ENCODE measurements at regions not wholly inside any gene's neighbourhood (a gene's known extent, or its start where the extent isn't known, plus 50 kb on each side); places are given as distances from the start of the nearest gene placed in this dataset.
"Not testable (repeated sequence)": the region's sequence is repeated elsewhere in the genome, so short reads cannot be mapped to it uniquely, and the experiment has no call there.

DNA sequence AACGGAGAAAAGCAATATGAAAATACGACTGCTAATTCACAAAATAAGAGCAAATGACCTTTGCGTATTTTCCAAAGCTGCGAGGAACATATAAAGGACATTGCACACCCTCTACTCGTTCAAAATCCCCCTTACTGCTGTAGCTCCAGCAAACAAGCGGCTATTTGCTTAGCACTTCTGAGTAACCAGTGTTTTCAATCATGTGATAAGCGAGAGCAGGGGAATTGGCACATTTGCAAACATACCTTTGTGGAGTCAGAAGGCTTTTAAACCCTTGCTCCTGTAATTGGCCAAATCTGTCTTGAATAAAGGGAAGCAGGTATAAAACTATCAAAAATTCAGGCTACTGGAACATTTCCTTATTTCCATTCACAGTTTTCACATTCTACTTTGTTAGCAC lies 610.2 kb downstream of the UBE2NL start:
- no peak overlapping the region for H3K4me3 ChIP-seq (ENCODE audit: low read length)
- DNase-seq (ENCODE audit: low read depth, low spot score): no peak

DNA sequence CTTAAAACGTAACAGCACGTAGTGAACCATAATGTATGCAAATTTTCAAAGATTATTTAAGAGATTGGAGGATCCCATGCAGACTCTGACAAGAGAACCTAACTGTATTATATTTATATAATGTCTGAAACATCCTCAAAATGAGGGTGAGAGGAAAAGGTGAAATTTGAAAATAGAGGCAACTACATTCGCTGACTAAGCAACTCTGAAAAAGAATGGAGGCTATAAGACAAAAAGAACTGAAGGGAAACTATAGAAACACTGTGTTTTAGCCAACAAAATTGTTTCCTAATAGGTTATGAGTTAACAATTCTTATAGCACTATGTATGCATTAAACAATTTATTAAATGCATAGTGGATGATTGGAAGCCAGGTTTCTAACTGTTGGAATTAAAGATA lies 648.0 kb downstream of the UBE2NL start:
- H3K4me3 ChIP-seq (ENCODE audit: low read length): no peak overlapping the region
- DNase-seq (ENCODE audit: low read depth, low spot score): no peak

GRCh38 chrX:144566592-144566991 lies 680.7 kb upstream of the SPANXN1 start:
- no peak overlapping the region for H3K4me3 ChIP-seq (ENCODE audit: low read length)
- no peak for DNase-seq (ENCODE audit: low read depth, low spot score)

DNA sequence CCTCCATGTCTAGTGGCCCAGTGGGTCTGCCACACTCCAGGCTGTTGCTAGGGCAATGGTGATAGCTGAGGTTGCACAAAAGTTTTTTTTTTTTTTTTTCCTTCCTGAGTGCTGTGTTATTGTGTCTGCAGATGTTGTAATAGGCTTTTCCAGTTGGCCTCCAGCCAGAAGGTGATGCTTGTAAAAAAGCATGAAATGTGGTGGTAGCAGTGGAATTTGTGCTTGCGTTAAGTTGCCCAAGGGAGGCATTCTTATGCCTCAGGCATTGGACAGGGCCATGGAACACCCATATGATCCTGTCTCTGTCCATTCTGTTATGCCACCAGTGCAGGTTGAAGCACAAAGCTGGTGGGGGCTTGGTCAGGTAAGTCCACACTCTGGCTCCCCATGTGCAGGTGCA lies 660.5 kb upstream of the SPANXN1 start:
- DNase-seq (ENCODE audit: low read depth, low spot score): no peak
- no peak overlapping the region for H3K4me3 ChIP-seq (ENCODE audit: low read length)

- DNase-seq (ENCODE audit: low read depth, low spot score): no peak
Measured at GRCh38 chrX:144592036-144592435, 655.3 kb upstream of the SPANXN1 start.

GRCh38 chrX:144601010-144601409 lies 646.3 kb upstream of the SPANXN1 start:
- no peak overlapping the region for H3K4me3 ChIP-seq (ENCODE audit: low read length)
- no peak for DNase-seq (ENCODE audit: low read depth, low spot score)

More at GRCh38 chrX:144592036-144592435, 655.3 kb upstream of the SPANXN1 start:
- H3K4me3 ChIP-seq (ENCODE audit: low read length): no peak overlapping the region

GRCh38 chrX:144612076-144612475 lies 635.2 kb upstream of the SPANXN1 start:
- no peak overlapping the region for H3K4me3 ChIP-seq (ENCODE audit: low read length)
- DNase-seq (ENCODE audit: low read depth, low spot score): no peak

DNA sequence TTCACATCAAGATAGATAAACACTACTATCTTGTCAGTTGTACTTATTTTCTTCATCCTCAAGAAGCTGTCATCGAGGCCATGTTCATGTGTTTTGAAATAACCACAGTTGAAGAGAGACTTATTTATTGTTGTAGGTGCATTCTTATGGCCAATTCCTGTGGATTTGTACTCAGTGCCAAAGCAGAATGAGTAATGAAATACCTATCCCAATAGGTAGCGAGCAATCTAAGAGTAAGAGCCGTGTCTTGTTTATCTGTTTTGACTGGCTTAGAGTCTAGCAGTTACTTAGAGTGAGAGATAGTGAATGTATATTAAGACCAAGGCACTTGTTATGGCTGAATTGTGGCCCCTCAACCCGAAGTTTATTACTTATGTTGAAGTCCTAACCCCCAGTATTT lies 631.0 kb upstream of the SPANXN1 start:
- H3K4me3 ChIP-seq (ENCODE audit: low read length): no peak overlapping the region
- DNase-seq (ENCODE audit: low read depth, low spot score): no peak

GRCh38 chrX:144627947-144628346 lies 619.4 kb upstream of the SPANXN1 start:
- DNase-seq (ENCODE audit: low read depth, low spot score): no peak
- H3K4me3 ChIP-seq (ENCODE audit: low read length): no peak overlapping the region

GRCh38 chrX:144634451-144634850 lies 612.9 kb upstream of the SPANXN1 start:
- not testable (repeated sequence) for H3K4me3 ChIP-seq (ENCODE audit: low read length); DNase-seq (ENCODE audit: low read depth, low spot score)

DNA sequence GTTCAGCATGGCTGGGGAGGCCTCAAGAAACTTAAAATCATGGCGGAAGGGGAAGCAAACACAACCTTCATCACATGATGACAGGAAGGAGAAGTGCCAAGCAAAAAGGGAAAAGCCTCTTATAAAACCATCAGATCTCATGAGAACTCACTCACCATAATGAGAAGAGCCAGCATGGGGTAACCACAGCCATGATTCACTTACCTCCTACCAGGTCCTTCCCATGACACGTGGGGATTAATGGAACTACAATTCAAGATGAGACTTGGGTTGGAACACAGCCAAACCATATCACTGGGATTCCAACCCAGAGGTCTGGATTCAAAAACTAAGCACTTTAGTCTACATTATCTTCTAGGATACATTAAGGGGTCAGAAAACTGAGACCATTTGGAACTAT lies 609.6 kb upstream of the SPANXN1 start:
- no peak for DNase-seq (ENCODE audit: low read depth, low spot score)
- no peak overlapping the region for H3K4me3 ChIP-seq (ENCODE audit: low read length)

DNA sequence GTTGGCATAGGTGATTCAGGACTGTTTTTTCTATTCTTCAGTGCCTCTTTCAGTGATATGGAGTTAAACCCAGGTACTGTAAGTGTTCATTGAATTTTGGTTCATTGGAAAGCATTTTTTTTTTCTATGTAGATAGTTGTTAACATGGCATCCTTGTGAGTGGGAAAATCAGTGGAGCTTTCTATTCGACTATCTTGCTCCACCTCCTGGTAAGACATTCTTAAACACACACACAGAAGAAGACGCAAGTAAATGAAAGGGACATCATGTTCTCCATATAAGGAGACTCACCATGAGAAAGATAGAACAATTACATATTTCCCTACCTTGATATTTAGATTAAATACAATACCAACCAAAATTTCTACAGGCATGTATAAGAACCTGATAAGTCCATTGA lies 598.5 kb upstream of the SPANXN1 start:
- H3K4me3 ChIP-seq (ENCODE audit: low read length): no peak overlapping the region
- no peak for DNase-seq (ENCODE audit: low read depth, low spot score)

- H3K4me3 ChIP-seq (ENCODE audit: low read length): no peak overlapping the region
- no peak for DNase-seq (ENCODE audit: low read depth, low spot score)
Measured at GRCh38 chrX:144681501-144681900, 565.8 kb upstream of the SPANXN1 start.

DNA sequence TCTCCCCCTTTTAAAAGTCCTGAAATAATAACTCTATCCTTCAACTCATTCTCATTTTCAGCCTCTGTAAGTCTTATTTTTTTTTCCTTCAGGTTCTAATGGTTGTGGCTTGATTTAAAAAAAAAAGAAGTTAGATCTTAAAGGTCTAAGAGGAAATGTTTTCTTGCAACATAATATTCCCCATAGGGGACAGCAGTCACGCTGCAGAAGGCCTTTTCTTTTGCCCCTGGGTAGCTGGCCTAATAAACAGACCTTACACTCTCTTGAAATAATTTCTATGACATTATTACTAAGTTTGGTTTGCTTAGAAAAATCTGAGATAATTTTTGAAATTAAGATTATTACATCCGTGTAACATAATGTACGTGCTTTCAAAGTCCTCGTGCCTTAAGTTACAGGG lies 564.1 kb upstream of the SPANXN1 start:
- no peak for DNase-seq (ENCODE audit: low read depth, low spot score)
- H3K4me3 ChIP-seq (ENCODE audit: low read length): no peak overlapping the region

DNA sequence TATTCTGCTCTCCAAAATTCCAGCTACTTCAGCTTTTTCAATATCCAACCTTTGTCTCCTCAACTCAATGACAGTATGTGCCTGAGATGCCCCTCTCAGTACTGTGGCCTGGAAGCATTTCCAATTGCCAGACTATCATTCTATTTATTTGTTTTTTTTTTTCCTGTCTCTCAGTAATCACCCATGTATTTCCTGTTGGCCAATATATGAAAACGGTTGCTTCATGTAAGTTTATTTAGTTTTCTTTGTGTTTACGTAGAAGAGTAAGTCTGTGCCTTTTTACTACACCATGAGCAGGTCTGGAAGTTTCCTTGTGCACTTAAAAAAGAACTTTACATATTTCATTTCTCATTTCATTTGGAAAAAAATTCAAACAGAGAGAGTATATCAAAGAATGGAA lies 537.5 kb upstream of the SPANXN1 start:
- no peak for DNase-seq (ENCODE audit: low read depth, low spot score)
- no peak overlapping the region for H3K4me3 ChIP-seq (ENCODE audit: low read length)

DNA sequence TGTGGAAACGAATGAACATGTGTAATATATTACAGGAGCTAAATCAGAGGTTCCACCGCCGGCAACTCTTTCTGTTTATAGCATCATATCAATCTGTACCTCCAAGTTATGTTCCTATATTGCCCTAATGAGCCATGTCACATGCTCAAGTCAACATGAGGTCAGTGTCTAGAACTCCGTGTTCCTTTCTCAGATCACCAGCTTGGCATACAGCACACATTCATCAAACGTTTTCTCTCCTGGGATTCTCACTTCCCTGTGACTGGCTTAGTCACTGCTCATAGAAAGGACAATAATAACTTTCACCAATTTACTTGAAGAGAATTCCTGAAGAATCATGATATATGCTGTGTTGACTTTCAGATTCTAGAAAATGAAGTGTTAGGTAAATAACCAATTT lies 532.0 kb upstream of the SPANXN1 start:
- no peak for DNase-seq (ENCODE audit: low read depth, low spot score)
- H3K4me3 ChIP-seq (ENCODE audit: low read length): no peak overlapping the region

GRCh38 chrX:144716187-144716586 lies 531.1 kb upstream of the SPANXN1 start:
- DNase-seq (ENCODE audit: low read depth, low spot score): no peak

DNA sequence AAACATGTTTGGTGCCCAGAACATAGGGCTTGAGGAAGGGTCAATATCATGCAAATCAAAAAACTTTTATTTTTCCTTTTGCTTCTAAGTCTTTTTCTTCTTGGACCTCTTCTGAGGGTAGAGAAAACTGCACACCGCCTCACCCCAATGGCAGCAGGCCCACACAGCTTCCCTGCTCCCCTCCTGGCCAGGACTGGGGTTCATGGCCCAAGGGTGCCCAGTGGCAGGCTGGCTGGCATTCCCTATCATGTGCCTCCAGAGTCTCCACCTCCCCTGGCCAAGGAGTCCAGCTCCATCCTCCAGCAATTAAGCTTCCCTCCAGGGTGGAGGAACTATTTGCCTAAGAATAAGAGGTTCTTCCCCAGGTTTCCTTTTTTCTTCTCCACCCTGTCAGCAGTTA lies 529.6 kb upstream of the SPANXN1 start:
- H3K4me3 ChIP-seq (ENCODE audit: low read length): no peak overlapping the region
- no peak for DNase-seq (ENCODE audit: low read depth, low spot score)

More at GRCh38 chrX:144716187-144716586, 531.1 kb upstream of the SPANXN1 start:
- H3K4me3 ChIP-seq (ENCODE audit: low read length): no peak overlapping the region

- no peak for DNase-seq (ENCODE audit: low read depth, low spot score)
- no peak overlapping the region for H3K4me3 ChIP-seq (ENCODE audit: low read length)
Measured at GRCh38 chrX:144722307-144722706, 525.0 kb upstream of the SPANXN1 start.

DNA sequence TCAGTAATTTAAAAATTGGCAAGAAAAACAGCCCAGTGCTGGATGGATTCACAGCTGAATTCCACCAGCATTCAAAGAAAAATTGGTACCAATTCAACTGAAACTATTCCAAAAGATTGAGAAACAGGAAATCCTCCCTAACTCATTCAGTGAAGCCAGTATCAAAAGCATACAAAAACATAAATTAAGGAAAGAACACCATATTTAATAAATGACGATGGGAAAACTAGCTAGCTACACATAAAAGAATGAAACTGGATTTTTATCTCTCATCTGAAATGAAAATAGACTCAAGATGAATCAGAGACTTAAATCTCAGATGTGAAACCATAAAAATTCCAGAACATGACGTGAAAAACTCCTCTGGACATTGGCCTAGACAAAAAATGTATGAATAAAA lies 516.8 kb upstream of the SPANXN1 start:
- DNase-seq (ENCODE audit: low read depth, low spot score): no peak
- H3K4me3 ChIP-seq (ENCODE audit: low read length): no peak overlapping the region

DNA sequence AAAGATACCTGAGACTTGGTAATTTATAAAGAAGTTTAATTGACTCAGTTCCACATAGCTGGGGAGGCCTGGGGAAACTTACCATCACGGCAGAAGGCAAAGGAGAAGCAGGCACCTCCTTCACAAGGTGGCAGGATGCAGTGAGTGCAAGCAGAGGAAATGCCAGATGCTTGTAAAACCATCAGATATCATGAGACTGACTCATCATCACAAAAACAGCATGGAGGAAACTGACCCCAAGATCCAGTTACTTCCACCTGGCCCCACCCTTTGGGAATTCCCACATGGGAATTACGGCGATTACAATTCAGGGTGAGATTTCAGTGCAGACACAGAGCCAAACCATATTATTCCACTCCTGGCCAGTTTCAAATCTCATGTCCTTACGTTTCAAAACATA lies 514.7 kb upstream of the SPANXN1 start:
- no peak for DNase-seq (ENCODE audit: low read depth, low spot score)
- no peak overlapping the region for H3K4me3 ChIP-seq (ENCODE audit: low read length)

- no peak for DNase-seq (ENCODE audit: low read depth, low spot score)
- H3K4me3 ChIP-seq (ENCODE audit: low read length): no peak overlapping the region
Measured at GRCh38 chrX:144738246-144738645, 509.1 kb upstream of the SPANXN1 start.

Data from Jurkat, Clone E6-1 (cell line).